ENCODE measurements at regions not wholly inside any gene's neighbourhood (a gene's known extent, or its start where the extent isn't known, plus 50 kb on each side); places are given as distances from the start of the nearest gene placed in this dataset.

DNA sequence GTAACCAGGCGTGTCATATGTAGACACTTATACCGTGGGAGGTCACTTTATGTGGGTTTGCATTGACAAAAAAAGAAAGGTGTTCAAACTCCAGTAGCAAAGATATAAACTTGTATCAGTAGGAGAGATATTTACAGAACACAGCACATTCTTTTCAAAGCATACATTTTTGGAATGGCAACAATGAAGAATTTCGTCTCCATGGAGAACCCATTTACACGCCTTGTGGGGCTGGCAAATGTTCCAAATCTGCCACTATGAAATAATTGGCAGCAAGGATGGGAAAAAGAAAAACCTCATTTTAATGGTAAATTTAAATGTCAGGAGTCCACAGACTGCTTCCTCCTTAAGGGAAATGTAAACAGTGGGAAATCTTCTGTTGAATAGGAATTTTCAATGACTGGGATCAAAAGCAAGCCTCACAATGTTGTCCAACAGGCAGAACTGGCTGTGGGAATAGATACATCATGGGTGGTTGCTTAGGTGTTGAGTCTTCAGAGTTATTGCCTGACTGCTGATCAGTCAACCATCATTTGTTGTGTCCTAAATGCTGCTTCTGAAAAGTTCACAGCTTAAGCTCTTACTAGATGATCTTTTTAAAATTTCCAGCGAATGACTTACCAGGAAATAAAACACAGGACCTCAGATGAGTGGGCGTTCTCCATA, 256.6 kb upstream of the SEMA3C start:
- H3K4me3 ChIP-seq (ENCODE audit: control insufficient read depth in 1 of 7, extremely low read depth in 1 of 7, insufficient read depth in 4 of 7, low read depth in 2 of 7, low read length in 6 of 7), result no peak overlapping the region
- H3K27me3 ChIP-seq (replicated peaks in 2 of 5; ENCODE audit: control insufficient read depth in 4 of 5, insufficient read depth in 5 of 5, low read length in 4 of 5), result no peaks in the 10 kb centered on the region
- ChIA-PET CTCF (interaction anchor here (0.6 kb wide), 1 partner anchor 256 kb away, joined by 3 read pairs; no protein-coding TSS in a partner anchor), POLR2A (no interaction called here)
- H3K36me3 ChIP-seq (ENCODE audit: control insufficient read depth in 4 of 4, insufficient read depth in 4 of 4, low read length in 3 of 4), result no peaks in the 10 kb centered on the region
- WGBS (ENCODE audit: insufficient coverage), result 100% methylated on average over 3 of the region's 6 CpGs
- H3K4me1 ChIP-seq (ENCODE audit: control extremely low read depth in 1 of 4, control insufficient read depth in 4 of 4, insufficient read depth in 4 of 4, low read length in 3 of 4), result no peaks in the 10 kb centered on the region
- no peak overlapping the region for H3K27ac ChIP-seq (ENCODE audit: insufficient read depth in 1 of 2, low read depth in 1 of 2, low read length in 2 of 2, poor library complexity in 1 of 2, severe bottlenecking in 2 of 2)
- H3K9me3 ChIP-seq (ENCODE audit: control extremely low read depth in 1 of 5, control insufficient read depth in 4 of 5, insufficient read depth in 2 of 5, low read depth in 1 of 5, low read length in 4 of 5), result peaks cover 0 to under 1% (median 0%) of the 10 kb centered on the region in 5 experiments
- DNase-seq, result no peak

DNA sequence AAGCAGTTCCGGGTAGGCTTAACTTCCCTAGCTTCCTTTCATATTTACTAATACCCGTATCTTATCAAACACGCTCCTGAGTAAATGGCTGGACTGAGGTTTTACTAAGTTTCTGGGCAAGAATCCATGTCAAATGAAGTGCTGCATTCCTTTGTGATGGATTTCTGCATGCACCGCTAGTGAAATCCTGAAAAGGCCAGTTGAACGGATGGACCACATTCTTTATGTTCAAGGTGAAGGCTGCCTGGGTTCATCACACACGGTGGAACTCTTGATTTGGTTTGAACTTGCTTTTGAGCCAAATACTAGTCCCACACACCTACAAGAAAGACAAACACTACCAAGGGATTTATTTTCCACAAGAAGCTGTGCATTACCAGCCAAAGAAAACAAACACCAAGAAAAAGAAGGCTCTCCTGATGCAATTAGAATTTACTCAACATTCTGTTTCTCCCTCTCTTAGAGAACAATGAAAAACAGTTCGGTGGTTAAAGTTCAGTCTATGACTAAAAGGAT, 255.0 kb upstream of the SEMA3C start:
- H3K27me3 ChIP-seq (replicated peaks in 2 of 5; ENCODE audit: control insufficient read depth in 4 of 5, insufficient read depth in 5 of 5, low read length in 4 of 5), result no peaks in the 10 kb centered on the region
- WGBS (ENCODE audit: insufficient coverage), result 94% methylated on average over 5 of the region's 7 CpGs
- no peak overlapping the region for H3K27ac ChIP-seq (ENCODE audit: insufficient read depth in 1 of 2, low read depth in 1 of 2, low read length in 2 of 2, poor library complexity in 1 of 2, severe bottlenecking in 2 of 2)
- DNase-seq, result no peak
- no peaks in the 10 kb centered on the region for H3K9me3 ChIP-seq (ENCODE audit: control extremely low read depth in 1 of 5, control insufficient read depth in 4 of 5, insufficient read depth in 2 of 5, low read depth in 1 of 5, low read length in 4 of 5)
- H3K36me3 ChIP-seq (ENCODE audit: control insufficient read depth in 4 of 4, insufficient read depth in 4 of 4, low read length in 3 of 4), result no peaks in the 10 kb centered on the region
- no peaks in the 10 kb centered on the region for H3K4me1 ChIP-seq (ENCODE audit: control extremely low read depth in 1 of 4, control insufficient read depth in 4 of 4, insufficient read depth in 4 of 4, low read length in 3 of 4)
- POLR2A ChIA-PET, result no interaction called here
- CTCF ChIA-PET, result no interaction called here
- no peak overlapping the region for H3K4me3 ChIP-seq (ENCODE audit: control insufficient read depth in 1 of 7, extremely low read depth in 1 of 7, insufficient read depth in 4 of 7, low read depth in 2 of 7, low read length in 6 of 7)

DNA sequence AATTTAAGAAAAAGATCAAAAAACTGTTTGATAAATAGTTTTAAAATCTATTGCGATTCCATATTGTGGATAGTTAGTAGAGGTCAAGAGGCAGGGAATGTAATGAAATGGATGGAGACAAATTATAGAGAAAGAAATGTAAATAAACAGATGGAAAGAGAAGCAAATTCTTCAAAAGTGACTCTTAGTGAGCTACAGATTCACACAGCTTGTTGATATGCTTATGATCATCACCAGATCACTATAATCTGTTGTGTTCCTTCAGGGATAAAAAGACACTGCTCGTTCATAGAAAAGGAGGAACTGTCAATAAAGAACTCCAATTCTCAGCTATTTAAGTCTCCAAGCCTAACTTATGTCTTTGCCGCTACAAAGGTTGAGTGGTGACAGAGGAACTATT, 251.4 kb upstream of the SEMA3C start:
- ChIA-PET POLR2A (interaction anchor here (0.6 kb wide), 1 partner anchor 1673 kb away, joined by 5 read pairs; no protein-coding TSS in a partner anchor), CTCF (no interaction called here)
- H3K4me1 ChIP-seq (ENCODE audit: control extremely low read depth in 1 of 4, control insufficient read depth in 4 of 4, insufficient read depth in 4 of 4, low read length in 3 of 4), result no peaks in the 10 kb centered on the region
- H3K4me3 ChIP-seq (ENCODE audit: control insufficient read depth in 1 of 7, extremely low read depth in 1 of 7, insufficient read depth in 4 of 7, low read depth in 2 of 7, low read length in 6 of 7), result no peak overlapping the region
- DNase-seq, result no peak
- H3K9me3 ChIP-seq (ENCODE audit: control extremely low read depth in 1 of 5, control insufficient read depth in 4 of 5, insufficient read depth in 2 of 5, low read depth in 1 of 5, low read length in 4 of 5), result no peaks in the 10 kb centered on the region
- WGBS (ENCODE audit: insufficient coverage), result 100% methylated on average over 2 of the region's 3 CpGs
- H3K36me3 ChIP-seq (ENCODE audit: control insufficient read depth in 4 of 4, insufficient read depth in 4 of 4, low read length in 3 of 4), result no peaks in the 10 kb centered on the region
- H3K27ac ChIP-seq (ENCODE audit: insufficient read depth in 1 of 2, low read depth in 1 of 2, low read length in 2 of 2, poor library complexity in 1 of 2, severe bottlenecking in 2 of 2), result no peak overlapping the region
- no peaks in the 10 kb centered on the region for H3K27me3 ChIP-seq (replicated peaks in 2 of 5; ENCODE audit: control insufficient read depth in 4 of 5, insufficient read depth in 5 of 5, low read length in 4 of 5)

- DNase-seq, result no peak
- CTCF ChIA-PET, result no interaction called here
- Histone ChIP-seq H3K4me1 (ENCODE audit: control extremely low read depth in 1 of 4, control insufficient read depth in 4 of 4, insufficient read depth in 4 of 4, low read length in 3 of 4) (no peaks in the 10 kb centered on the region), H3K27ac (ENCODE audit: insufficient read depth in 1 of 2, low read depth in 1 of 2, low read length in 2 of 2, poor library complexity in 1 of 2, severe bottlenecking in 2 of 2) (no peak overlapping the region), H3K9me3 (ENCODE audit: control extremely low read depth in 1 of 5, control insufficient read depth in 4 of 5, insufficient read depth in 2 of 5, low read depth in 1 of 5, low read length in 4 of 5) (no peaks in the 10 kb centered on the region), H3K4me3 (ENCODE audit: control insufficient read depth in 1 of 7, extremely low read depth in 1 of 7, insufficient read depth in 4 of 7, low read depth in 2 of 7, low read length in 6 of 7) (no peak overlapping the region), H3K27me3 (replicated peaks in 2 of 5; ENCODE audit: control insufficient read depth in 4 of 5, insufficient read depth in 5 of 5, low read length in 4 of 5) (no peaks in the 10 kb centered on the region), H3K36me3 (ENCODE audit: control insufficient read depth in 4 of 4, insufficient read depth in 4 of 4, low read length in 3 of 4) (no peaks in the 10 kb centered on the region)
- 100% methylated on average over 1 of the region's 1 CpG for WGBS (ENCODE audit: insufficient coverage)
- POLR2A ChIA-PET, result no interaction called here
Measured at GRCh38 chr7:81167934-81168333, 249.1 kb upstream of the SEMA3C start.

DNA sequence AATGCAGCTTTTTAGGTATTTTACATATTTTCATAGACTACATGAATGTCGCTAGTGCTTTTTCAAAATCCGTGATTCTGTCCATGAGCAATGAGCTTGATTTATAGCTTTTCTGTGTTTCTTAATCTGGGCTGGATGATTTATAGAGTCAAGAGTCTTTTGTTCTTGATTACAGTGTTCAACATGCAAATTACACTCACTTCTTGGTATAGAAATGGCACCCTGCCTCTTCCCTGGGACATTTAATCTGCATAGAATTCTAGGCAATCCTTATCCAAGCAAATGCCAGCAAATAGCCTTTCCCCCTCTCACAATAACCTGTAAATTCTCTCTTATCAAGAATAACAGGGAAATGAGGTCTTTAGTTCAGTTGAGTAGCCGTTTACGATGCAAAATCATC, 246.2 kb upstream of the SEMA3C start:
- no peaks in the 10 kb centered on the region for H3K36me3 ChIP-seq (ENCODE audit: control insufficient read depth in 4 of 4, insufficient read depth in 4 of 4, low read length in 3 of 4)
- H3K27me3 ChIP-seq (replicated peaks in 2 of 5; ENCODE audit: control insufficient read depth in 4 of 5, insufficient read depth in 5 of 5, low read length in 4 of 5), result no peaks in the 10 kb centered on the region
- ChIA-PET CTCF (no interaction called here), POLR2A (no interaction called here)
- H3K4me3 ChIP-seq (ENCODE audit: control insufficient read depth in 1 of 7, extremely low read depth in 1 of 7, insufficient read depth in 4 of 7, low read depth in 2 of 7, low read length in 6 of 7), result no peak overlapping the region
- H3K4me1 ChIP-seq (ENCODE audit: control extremely low read depth in 1 of 4, control insufficient read depth in 4 of 4, insufficient read depth in 4 of 4, low read length in 3 of 4), result no peaks in the 10 kb centered on the region
- DNase-seq, result no peak
- WGBS (ENCODE audit: insufficient coverage), result 100% methylated on average over 2 of the region's 4 CpGs
- H3K27ac ChIP-seq (ENCODE audit: insufficient read depth in 1 of 2, low read depth in 1 of 2, low read length in 2 of 2, poor library complexity in 1 of 2, severe bottlenecking in 2 of 2), result no peak overlapping the region
- H3K9me3 ChIP-seq (ENCODE audit: control extremely low read depth in 1 of 5, control insufficient read depth in 4 of 5, insufficient read depth in 2 of 5, low read depth in 1 of 5, low read length in 4 of 5), result no peaks in the 10 kb centered on the region

DNA sequence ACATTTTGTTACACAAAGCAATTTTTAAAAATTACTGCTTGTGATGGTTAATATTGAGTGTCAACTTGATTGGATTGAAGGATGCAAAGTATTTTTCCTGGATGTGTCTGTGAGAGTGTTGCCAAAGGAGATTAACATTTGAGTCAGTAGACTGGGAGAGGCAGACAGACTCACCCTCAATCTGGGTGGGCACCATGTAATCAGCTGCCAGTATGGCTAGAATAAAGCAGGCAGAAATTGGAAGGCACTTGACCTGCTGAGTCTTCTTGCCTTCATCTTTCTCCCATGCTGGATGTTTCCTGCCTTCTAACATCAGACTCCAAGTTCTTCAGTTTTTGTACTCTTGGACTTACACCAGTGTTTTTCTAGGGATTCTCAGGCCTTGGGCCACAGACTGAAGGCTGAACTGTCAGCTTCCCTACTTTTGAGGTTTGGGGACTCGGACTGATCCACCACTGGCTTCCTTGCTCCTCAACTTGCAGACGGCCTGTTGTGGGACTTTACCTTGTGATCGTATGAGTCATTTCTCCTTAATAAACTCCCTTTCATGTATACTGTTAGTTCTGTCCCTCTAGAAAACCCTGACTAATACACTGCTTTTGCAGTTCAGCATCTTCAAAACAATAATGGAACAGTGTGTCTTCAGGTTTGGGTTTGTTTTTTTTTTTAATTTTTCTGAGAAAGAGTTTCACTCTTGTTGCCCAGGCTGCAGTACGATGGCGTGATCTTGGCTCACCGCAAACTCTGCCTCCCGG, 244.1 kb upstream of the SEMA3C start:
- no peaks in the 10 kb centered on the region for H3K27me3 ChIP-seq (replicated peaks in 2 of 5; ENCODE audit: control insufficient read depth in 4 of 5, insufficient read depth in 5 of 5, low read length in 4 of 5)
- DNase-seq, result no peak
- H3K4me3 ChIP-seq (ENCODE audit: control insufficient read depth in 1 of 7, extremely low read depth in 1 of 7, insufficient read depth in 4 of 7, low read depth in 2 of 7, low read length in 6 of 7), result no peak overlapping the region
- POLR2A ChIA-PET, result no interaction called here
- H3K4me1 ChIP-seq (ENCODE audit: control extremely low read depth in 1 of 4, control insufficient read depth in 4 of 4, insufficient read depth in 4 of 4, low read length in 3 of 4), result no peaks in the 10 kb centered on the region
- no peak overlapping the region for H3K27ac ChIP-seq (ENCODE audit: insufficient read depth in 1 of 2, low read depth in 1 of 2, low read length in 2 of 2, poor library complexity in 1 of 2, severe bottlenecking in 2 of 2)
- H3K36me3 ChIP-seq (ENCODE audit: control insufficient read depth in 4 of 4, insufficient read depth in 4 of 4, low read length in 3 of 4), result no peaks in the 10 kb centered on the region
- CTCF ChIA-PET, result no interaction called here
- WGBS (ENCODE audit: insufficient coverage), result 98% methylated on average over 6 of the region's 7 CpGs
- no peaks in the 10 kb centered on the region for H3K9me3 ChIP-seq (ENCODE audit: control extremely low read depth in 1 of 5, control insufficient read depth in 4 of 5, insufficient read depth in 2 of 5, low read depth in 1 of 5, low read length in 4 of 5)

GRCh38 chr7:81162234-81162633, 243.4 kb upstream of the SEMA3C start:
- WGBS (ENCODE audit: insufficient coverage), result 94% methylated on average over 4 of the region's 4 CpGs
- H3K9me3 ChIP-seq (ENCODE audit: control extremely low read depth in 1 of 5, control insufficient read depth in 4 of 5, insufficient read depth in 2 of 5, low read depth in 1 of 5, low read length in 4 of 5), result no peaks in the 10 kb centered on the region
- no peak overlapping the region for H3K27ac ChIP-seq (ENCODE audit: insufficient read depth in 1 of 2, low read depth in 1 of 2, low read length in 2 of 2, poor library complexity in 1 of 2, severe bottlenecking in 2 of 2)
- H3K4me1 ChIP-seq (ENCODE audit: control extremely low read depth in 1 of 4, control insufficient read depth in 4 of 4, insufficient read depth in 4 of 4, low read length in 3 of 4), result no peaks in the 10 kb centered on the region
- H3K27me3 ChIP-seq (replicated peaks in 2 of 5; ENCODE audit: control insufficient read depth in 4 of 5, insufficient read depth in 5 of 5, low read length in 4 of 5), result no peaks in the 10 kb centered on the region
- DNase-seq, result no peak
- H3K36me3 ChIP-seq (ENCODE audit: control insufficient read depth in 4 of 4, insufficient read depth in 4 of 4, low read length in 3 of 4), result no peaks in the 10 kb centered on the region
- CTCF ChIA-PET, result no interaction called here
- H3K4me3 ChIP-seq (ENCODE audit: control insufficient read depth in 1 of 7, extremely low read depth in 1 of 7, insufficient read depth in 4 of 7, low read depth in 2 of 7, low read length in 6 of 7), result no peak overlapping the region
- POLR2A ChIA-PET, result no interaction called here
